Keratinocyte (primary cell): ENCODE measurements at regions not wholly inside any gene's neighbourhood (a gene's known extent, or its start where the extent isn't known, plus 50 kb on each side); places are given as distances from the start of the nearest gene placed in this dataset.

ENCODE experiments used
- DNase-seq: peaks from one replicate; pipeline ENCODE4 v3.0.0-alpha.2; 2011; ENCODE audit warnings: low read depth, missing footprints, low spot score
- FAIRE-seq: peaks from 2 replicates; lab custom pipeline; 2011; peaks lifted over from hg19 to GRCh38; lab: Jason Lieb, UNC
- H2AFZ ChIP-seq: 2 replicates; pipeline ENCODE4 v1.6.0; 2012; ENCODE audit warnings: low read length, control low read depth, inconsistent platforms; ENCODE audit not compliant: control insufficient read depth
- H3K27ac ChIP-seq: 2 replicates; pipeline ENCODE4 v1.5.1; 2011; ENCODE audit warnings: low read length; ENCODE audit not compliant: control insufficient read depth, insufficient read depth
- H3K27me3 ChIP-seq: 3 replicates; pipeline ENCODE4 v1.6.0; 2011; ENCODE audit warnings: low read length; ENCODE audit not compliant: control insufficient read depth, insufficient read depth; ENCODE audit errors: extremely low read depth
- H3K36me3 ChIP-seq, 2 experiments: 2 replicates in 1 of 2; 3 replicates in 1 of 2; pipeline ENCODE4 v1.5.1; 2011; ENCODE audit warnings: low read length in 2 of 2, mild to moderate bottlenecking in 1 of 2; ENCODE audit not compliant: control insufficient read depth in 2 of 2, insufficient read depth in 2 of 2; ENCODE audit errors: extremely low read depth in 1 of 2
- H3K4me1 ChIP-seq: 3 replicates; pipeline ENCODE4 v1.5.1; 2011; ENCODE audit warnings: low read length; ENCODE audit not compliant: control insufficient read depth, insufficient read depth; ENCODE audit errors: extremely low read depth
- H3K4me2 ChIP-seq: 3 replicates; pipeline ENCODE4 v1.6.0; 2011; ENCODE audit warnings: low read depth, low read length; ENCODE audit not compliant: control insufficient read depth, insufficient read depth; ENCODE audit errors: extremely low read depth
- H3K4me3 ChIP-seq, 3 experiments: fragments of 200-600 bp in 1 of 3; sonication (generic) in 1 of 3; 2 replicates in 2 of 3; 3 replicates in 1 of 3; pipeline ENCODE4 v1.5.1; 2011 to 2016; ENCODE audit warnings: low read length in 3 of 3, mild to moderate bottlenecking in 3 of 3, control low read depth in 2 of 3, inconsistent platforms in 1 of 3, low read depth in 1 of 3, mixed read lengths in 1 of 3, mixed run types in 1 of 3, moderate library complexity in 1 of 3; ENCODE audit not compliant: control insufficient read depth in 2 of 3, insufficient read depth in 2 of 3; ENCODE audit errors: extremely low read depth in 1 of 3
- H3K79me2 ChIP-seq: 2 replicates; pipeline ENCODE4 v1.6.0; 2012; ENCODE audit warnings: low read length; ENCODE audit not compliant: control insufficient read depth, insufficient read depth
- H3K9ac ChIP-seq: 3 replicates; pipeline ENCODE4 v1.6.0; 2011; ENCODE audit warnings: low read length; ENCODE audit not compliant: control insufficient read depth, insufficient read depth; ENCODE audit errors: extremely low read depth
- H3K9me1 ChIP-seq: 3 replicates; pipeline ENCODE4 v1.6.0; 2011; ENCODE audit warnings: low read length; ENCODE audit not compliant: control insufficient read depth, insufficient read depth; ENCODE audit errors: extremely low read depth
- H3K9me3 ChIP-seq: 2 replicates; pipeline ENCODE4 v1.5.1; 2012; ENCODE audit warnings: low read depth, low read length; ENCODE audit not compliant: control insufficient read depth
- H4K20me1 ChIP-seq: 3 replicates; pipeline ENCODE4 v1.6.0; 2011; ENCODE audit warnings: low read length; ENCODE audit not compliant: control insufficient read depth, insufficient read depth; ENCODE audit errors: extremely low read depth
- CTCF ChIP-seq, 3 experiments: IDR thresholded peaks in 1 of 3; conservative IDR thresholded peaks in 1 of 3; optimal IDR thresholded peaks in 1 of 3; 2 replicates in 2 of 3; 3 replicates in 1 of 3; pipeline versions ENCODE3 to v1.5.1; 2011; ENCODE audit warnings: low read length in 3 of 3, mild to moderate bottlenecking in 3 of 3, moderate library complexity in 2 of 3, control low read depth in 1 of 3, inconsistent platforms in 1 of 3; ENCODE audit not compliant: insufficient read depth in 2 of 3; ENCODE audit errors: extremely low read depth in 1 of 3
- EZH2 ChIP-seq: IDR thresholded peaks from one replicate; pipeline ENCODE4 v1.6.1; 2012; ENCODE audit warnings: inconsistent platforms, mild to moderate bottlenecking, low read length, moderate library complexity
- dilution Hi-C: fragments of 300-500 bp; cut with MboI; formaldehyde crosslinking; loops from one replicate; pipeline ENCODE4 v1.7.0; 2020; ENCODE audit warnings: low sequenced_read_pairs; ENCODE audit not compliant: extremely low pct_ligation_motif_present

- dilution Hi-C loops: no loop called here
- FAIRE-seq: no peak
- no peaks in the 10 kb centered on the region for H3K79me2 ChIP-seq
These were observed 71.5 kb upstream of the IGLL5 start for GRCh38 chr22:22816171-22816514.

GRCh38 chr22:22816766-22817410 lies 70.7 kb upstream of the IGLL5 start:
- Histone ChIP-seq H3K9me3 (no peaks in the 10 kb centered on the region), H2AFZ (no peak overlapping the region), H3K9me1 (no peaks in the 10 kb centered on the region), H4K20me1 (no peaks in the 10 kb centered on the region), H3K4me1 (no peaks in the 10 kb centered on the region), H3K9ac (no peak overlapping the region), H3K4me3 (no peak overlapping the region), H3K27ac (no peak overlapping the region), H3K79me2 (no peaks in the 10 kb centered on the region), H3K27me3 (no peaks in the 10 kb centered on the region), H3K4me2 (no peak overlapping the region), H3K36me3 (no peaks in the 10 kb centered on the region)
- TF ChIP-seq EZH2 (no peak), CTCF (optimal IDR thresholded peaks at IDR 0.05 in 1 of 3, IDR thresholded peaks at IDR 0.05 in 1 of 3, conservative IDR thresholded peaks at IDR 0.05 in 1 of 3; ENCODE audit: extremely low read depth in 1 of 3, insufficient read depth in 2 of 3, low read length in 3 of 3) (no peak)
- no peak for DNase-seq
- dilution Hi-C loops: no loop called here
- FAIRE-seq: no peak

More at GRCh38 chr22:22816171-22816514, 71.5 kb upstream of the IGLL5 start:
- H3K4me3 ChIP-seq: no peak overlapping the region
- H3K4me2 ChIP-seq: no peak overlapping the region
- no peaks in the 10 kb centered on the region for H3K9me3 ChIP-seq
- H3K27ac ChIP-seq: no peak overlapping the region
- H3K36me3 ChIP-seq: no peaks in the 10 kb centered on the region
- no peak overlapping the region for H3K9ac ChIP-seq
- no peaks in the 10 kb centered on the region for H3K9me1 ChIP-seq
- H3K4me1 ChIP-seq: no peaks in the 10 kb centered on the region
- no peaks in the 10 kb centered on the region for H3K27me3 ChIP-seq
- TF ChIP-seq CTCF (optimal IDR thresholded peaks at IDR 0.05 in 1 of 3, IDR thresholded peaks at IDR 0.05 in 1 of 3, conservative IDR thresholded peaks at IDR 0.05 in 1 of 3; ENCODE audit: extremely low read depth in 1 of 3, insufficient read depth in 2 of 3, low read length in 3 of 3): no peak
- TF ChIP-seq EZH2: no peak
- H2AFZ ChIP-seq: no peak overlapping the region
- no peaks in the 10 kb centered on the region for H4K20me1 ChIP-seq
- DNase-seq: no peak
